ENCODE measurements at regions not wholly inside any gene's neighbourhood (a gene's known extent, or its start where the extent isn't known, plus 50 kb on each side); places are given as distances from the start of the nearest gene placed in this dataset.
"Not testable (repeated sequence)": the region's sequence is repeated elsewhere in the genome, so short reads cannot be mapped to it uniquely, and the experiment has no call there.

GRCh38 chr17:70320673-70321345, 151.5 kb downstream of the KCNJ2 start:
- no peak for DNase-seq (ENCODE audit: low read depth in 4 of 4, low spot score in 3 of 4)

GRCh38 chr17:70321352-70321751, 152.0 kb downstream of the KCNJ2 start:
- no peak for DNase-seq (ENCODE audit: low read depth in 4 of 4, low spot score in 3 of 4)

GRCh38 chr17:70323269-70323668, 153.9 kb downstream of the KCNJ2 start:
- DNase-seq (ENCODE audit: low read depth in 4 of 4, low spot score in 3 of 4), result no peak

- DNase-seq (ENCODE audit: low read depth in 4 of 4, low spot score in 3 of 4), result no peak
These were observed 154.7 kb downstream of the KCNJ2 start for GRCh38 chr17:70324031-70324430.

GRCh38 chr17:70327279-70327678, 157.9 kb downstream of the KCNJ2 start:
- DNase-seq (ENCODE audit: low read depth in 4 of 4, low spot score in 3 of 4), result no peak

GRCh38 chr17:70327723-70328122, 158.4 kb downstream of the KCNJ2 start:
- no peak for DNase-seq (ENCODE audit: low read depth in 4 of 4, low spot score in 3 of 4)

GRCh38 chr17:70329721-70330120, 160.4 kb downstream of the KCNJ2 start:
- DNase-seq (ENCODE audit: low read depth in 4 of 4, low spot score in 3 of 4), result no peak

GRCh38 chr17:70331066-70331465, 161.7 kb downstream of the KCNJ2 start:
- DNase-seq (ENCODE audit: low read depth in 4 of 4, low spot score in 3 of 4), result not testable (repeated sequence)

- DNase-seq (ENCODE audit: low read depth in 4 of 4, low spot score in 3 of 4), result no peak
These were observed 163.3 kb downstream of the KCNJ2 start for GRCh38 chr17:70332356-70333210.

- no peak for DNase-seq (ENCODE audit: low read depth in 4 of 4, low spot score in 3 of 4)
These were observed 167.1 kb downstream of the KCNJ2 start for GRCh38 chr17:70336411-70336810.

GRCh38 chr17:70338946-70339354, 169.6 kb downstream of the KCNJ2 start:
- no peak for DNase-seq (ENCODE audit: low read depth in 4 of 4, low spot score in 3 of 4)

GRCh38 chr17:70343114-70343513, 173.8 kb downstream of the KCNJ2 start:
- DNase-seq (ENCODE audit: low read depth in 4 of 4, low spot score in 3 of 4), result no peak

- no peak for DNase-seq (ENCODE audit: low read depth in 4 of 4, low spot score in 3 of 4)
These were observed 175.2 kb downstream of the KCNJ2 start for GRCh38 chr17:70344386-70345060.

GRCh38 chr17:70345061-70345460, 175.7 kb downstream of the KCNJ2 start:
- DNase-seq (ENCODE audit: low read depth in 4 of 4, low spot score in 3 of 4), result no peak

GRCh38 chr17:70352834-70353233, 183.5 kb downstream of the KCNJ2 start:
- no peak for DNase-seq (ENCODE audit: low read depth in 4 of 4, low spot score in 3 of 4)

GRCh38 chr17:70353408-70354092, 184.2 kb downstream of the KCNJ2 start:
- no peak for DNase-seq (ENCODE audit: low read depth in 4 of 4, low spot score in 3 of 4)

- DNase-seq (ENCODE audit: low read depth in 4 of 4, low spot score in 3 of 4), result no peak
These were observed 185.9 kb downstream of the KCNJ2 start for GRCh38 chr17:70355185-70355584.

GRCh38 chr17:70357190-70357589, 187.9 kb downstream of the KCNJ2 start:
- DNase-seq (ENCODE audit: low read depth in 4 of 4, low spot score in 3 of 4), result no peak

GRCh38 chr17:70365091-70365583, 195.8 kb downstream of the KCNJ2 start:
- DNase-seq (ENCODE audit: low read depth in 4 of 4, low spot score in 3 of 4), result no peak

GRCh38 chr17:70366386-70366785, 197.1 kb downstream of the KCNJ2 start:
- DNase-seq (ENCODE audit: low read depth in 4 of 4, low spot score in 3 of 4), result no peak

- no peak for DNase-seq (ENCODE audit: low read depth in 4 of 4, low spot score in 3 of 4)
These were observed 198.7 kb downstream of the KCNJ2 start for GRCh38 chr17:70368011-70368410.

All from right renal pelvis (tissue), 4 donors.